ENCODE measurements at regions not wholly inside any gene's neighbourhood (a gene's known extent, or its start where the extent isn't known, plus 50 kb on each side); places are given as distances from the start of the nearest gene placed in this dataset.

GRCh38 chr9:86731511-86732063, 215.7 kb downstream of the GAS1 start:
- no peak for TF ChIP-seq EZH2phosphoT487 (IDR thresholded peaks at IDR 0.05; ENCODE audit: low read depth)
- no peak for TF ChIP-seq CTCF (IDR thresholded peaks at IDR 0.05; ENCODE audit: low read depth, low read length)
